Endodermal cell (in vitro differentiated cells): ENCODE measurements at regions not wholly inside any gene's neighbourhood (a gene's known extent, or its start where the extent isn't known, plus 50 kb on each side); places are given as distances from the start of the nearest gene placed in this dataset.

ENCODE experiments used
- DNase-seq: peaks from one replicate; pipeline ENCODE4 v3.0.0-alpha.2; 2017
- H3K27ac ChIP-seq: 2 replicates; pipeline ENCODE4 v1.5.1; 2013; ENCODE audit warnings: mild to moderate bottlenecking, low read depth, low read length, moderate library complexity
- H3K27me3 ChIP-seq: 2 replicates; pipeline ENCODE4 v1.6.1; 2013; ENCODE audit warnings: mild to moderate bottlenecking, low read length, moderate library complexity; ENCODE audit not compliant: insufficient read depth, control insufficient read depth, poor library complexity, severe bottlenecking
- H3K36me3 ChIP-seq: 2 replicates; pipeline ENCODE4 v1.7.0; 2013; ENCODE audit warnings: mild to moderate bottlenecking, low read length, moderate library complexity; ENCODE audit not compliant: control insufficient read depth, insufficient read depth
- H3K4me1 ChIP-seq: one replicate; pipeline ENCODE4 v1.7.0; 2013; ENCODE audit warnings: low read length; ENCODE audit not compliant: control insufficient read depth, insufficient read depth
- H3K4me3 ChIP-seq: 2 replicates; pipeline ENCODE4 v1.5.1; 2013; ENCODE audit warnings: mild to moderate bottlenecking, low read length, moderate library complexity
- H3K9ac ChIP-seq: 2 replicates; pipeline ENCODE4 v1.6.1; 2013; ENCODE audit warnings: mild to moderate bottlenecking, low read length, moderate library complexity; ENCODE audit not compliant: poor library complexity, severe bottlenecking; ENCODE audit errors: extremely low read depth
- H3K9me3 ChIP-seq: 2 replicates; pipeline ENCODE4 v1.6.1; 2013; ENCODE audit warnings: mild to moderate bottlenecking, low read length, moderate library complexity; ENCODE audit not compliant: control insufficient read depth
- H3K27ac Mint-ChIP-seq: 2 replicates; pipeline ENCODE4 v1.8.0; 2020; ENCODE audit warnings: mixed read lengths
- H3K27me3 Mint-ChIP-seq: 2 replicates; pipeline ENCODE4 v1.8.0; 2021; ENCODE audit warnings: mild to moderate bottlenecking, mixed read lengths; ENCODE audit not compliant: insufficient read depth
- H3K36me3 Mint-ChIP-seq: 2 replicates; pipeline ENCODE4 v1.8.0; 2020; ENCODE audit warnings: low read depth, mixed read lengths
- H3K4me1 Mint-ChIP-seq: 2 replicates; pipeline ENCODE4 v1.8.0; 2020; ENCODE audit warnings: mixed read lengths
- H3K4me3 Mint-ChIP-seq: 2 replicates; pipeline ENCODE4 v1.8.0; 2020; ENCODE audit warnings: mild to moderate bottlenecking, moderate library complexity, mixed read lengths
- H3K9me3 Mint-ChIP-seq: 2 replicates; pipeline ENCODE4 v1.8.0; 2020; ENCODE audit warnings: mild to moderate bottlenecking, mixed read lengths
- WGBS, 2 experiments: methylation state at CpG; one replicate each; pipeline versions ENCODE4 v1.1.5 to v1.1.7; 2013; ENCODE audit warnings: missing lambda C conversion rate in 2 of 2, mixed read lengths in 1 of 2; ENCODE audit not compliant: insufficient coverage in 1 of 2, insufficient read length in 1 of 2; 5-methylcytosine and 5-hydroxymethylcytosine counted together
- TF ChIP-seq, protein P1 (sequence below): fragments of 200-600 bp; sonication (generic); conservative IDR thresholded peaks from 2 replicates; pipeline ENCODE4 v1.5.0; 2021; ENCODE audit warnings: antibody characterized with exemption, mild to moderate bottlenecking

GRCh38 chr1:103162360-103162759 lies 54.0 kb upstream of the COL11A1 start:
- Mint-ChIP-seq H3K9me3 (peaks cover 1% of the 10 kb centered on the region), H3K27me3 (no peaks in the 10 kb centered on the region), H3K4me1 (no peaks in the 10 kb centered on the region), H3K4me3 (no peak overlapping the region), H3K27ac (no peak overlapping the region), H3K36me3 (no peaks in the 10 kb centered on the region)
- no peak for DNase-seq
- Histone ChIP-seq H3K27me3 (no peaks in the 10 kb centered on the region), H3K36me3 (no peaks in the 10 kb centered on the region), H3K9me3 (no peaks in the 10 kb centered on the region), H3K4me1 (no peaks in the 10 kb centered on the region), H3K27ac (no peak overlapping the region), H3K9ac (no peak overlapping the region), H3K4me3 (no peak overlapping the region)
- 100% methylated on average over 2 of the region's 2 CpGs; no CpG with 5 or more reads in 1 of the 2 experiments for WGBS, 2 experiments
- TF ChIP-seq, protein P1, sequence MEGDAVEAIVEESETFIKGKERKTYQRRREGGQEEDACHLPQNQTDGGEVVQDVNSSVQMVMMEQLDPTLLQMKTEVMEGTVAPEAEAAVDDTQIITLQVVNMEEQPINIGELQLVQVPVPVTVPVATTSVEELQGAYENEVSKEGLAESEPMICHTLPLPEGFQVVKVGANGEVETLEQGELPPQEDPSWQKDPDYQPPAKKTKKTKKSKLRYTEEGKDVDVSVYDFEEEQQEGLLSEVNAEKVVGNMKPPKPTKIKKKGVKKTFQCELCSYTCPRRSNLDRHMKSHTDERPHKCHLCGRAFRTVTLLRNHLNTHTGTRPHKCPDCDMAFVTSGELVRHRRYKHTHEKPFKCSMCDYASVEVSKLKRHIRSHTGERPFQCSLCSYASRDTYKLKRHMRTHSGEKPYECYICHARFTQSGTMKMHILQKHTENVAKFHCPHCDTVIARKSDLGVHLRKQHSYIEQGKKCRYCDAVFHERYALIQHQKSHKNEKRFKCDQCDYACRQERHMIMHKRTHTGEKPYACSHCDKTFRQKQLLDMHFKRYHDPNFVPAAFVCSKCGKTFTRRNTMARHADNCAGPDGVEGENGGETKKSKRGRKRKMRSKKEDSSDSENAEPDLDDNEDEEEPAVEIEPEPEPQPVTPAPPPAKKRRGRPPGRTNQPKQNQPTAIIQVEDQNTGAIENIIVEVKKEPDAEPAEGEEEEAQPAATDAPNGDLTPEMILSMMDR = no peak

DNA sequence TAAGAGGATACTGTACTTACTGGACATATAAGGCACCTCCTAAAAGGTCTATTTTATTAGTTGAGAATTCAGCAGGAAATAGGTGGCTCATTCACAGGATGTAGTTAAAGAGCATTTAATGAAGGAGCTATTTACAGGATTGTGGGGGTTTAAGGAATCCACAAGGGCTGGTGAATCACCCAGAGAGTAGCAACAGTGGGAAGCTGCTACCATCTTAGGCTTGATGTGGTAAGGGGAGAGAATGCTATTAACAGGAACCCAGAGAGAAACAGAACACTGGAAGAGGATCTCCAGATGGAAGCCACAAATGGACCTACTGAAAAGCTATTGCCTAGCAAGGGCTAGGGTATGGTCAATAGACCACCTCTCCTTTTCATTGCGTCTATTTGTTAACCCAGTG lies 52.0 kb upstream of the COL11A1 start:
- Histone ChIP-seq H3K4me1 (no peaks in the 10 kb centered on the region), H3K27ac (no peak overlapping the region), H3K4me3 (no peak overlapping the region), H3K9ac (no peak overlapping the region), H3K27me3 (no peaks in the 10 kb centered on the region), H3K9me3 (no peaks in the 10 kb centered on the region), H3K36me3 (no peaks in the 10 kb centered on the region)
- no peak overlapping the region for H3K27ac Mint-ChIP-seq
- 96% methylated on average over 1 of the region's 1 CpG; no CpG with 5 or more reads in 1 of the 2 experiments for WGBS, 2 experiments
- peaks cover 1% of the 10 kb centered on the region for H3K9me3 Mint-ChIP-seq
- no peaks in the 10 kb centered on the region for H3K27me3 Mint-ChIP-seq
- no peak for DNase-seq
- H3K36me3 Mint-ChIP-seq = no peaks in the 10 kb centered on the region
- H3K4me1 Mint-ChIP-seq = peaks cover 3% of the 10 kb centered on the region
- TF ChIP-seq, protein P1 = no peak
- no peak overlapping the region for H3K4me3 Mint-ChIP-seq
